ENCODE measurements at regions not wholly inside any gene's neighbourhood (a gene's known extent, or its start where the extent isn't known, plus 50 kb on each side); places are given as distances from the start of the nearest gene placed in this dataset.
A peak's percentile ranks its signal among the peaks of the same experiment; 100 is the strongest.

- peak in 2 of 5 donors; percentile 2 to 87 for DNase-seq
- FAIRE-seq, result no peak
- H3K27me3 ChIP-seq (ENCODE audit: control insufficient read depth, insufficient read depth, low read length), result no peaks in the 10 kb centered on the region
- H3K9me3 ChIP-seq (ENCODE audit: control insufficient read depth in 2 of 3, insufficient read depth in 1 of 3, low read length in 3 of 3), result no peaks in the 10 kb centered on the region
- no peaks in the 10 kb centered on the region for H3K36me3 ChIP-seq (ENCODE audit: control insufficient read depth in 2 of 3, insufficient read depth in 3 of 3, low read length in 3 of 3)
- no peak overlapping the region for H3K27ac ChIP-seq (ENCODE audit: low read depth in 2 of 2, low read length in 2 of 2)
- H3K4me1 ChIP-seq (ENCODE audit: control insufficient read depth in 2 of 3, insufficient read depth in 2 of 3, low read depth in 1 of 3, low read length in 3 of 3), result no peaks in the 10 kb centered on the region
- no peak for TF ChIP-seq CTCF (IDR thresholded peaks at IDR 0.05; ENCODE audit: borderline replicate concordance, extremely low read depth, insufficient read depth)
- intact Hi-C loops (cut with DNase I), result no loop called here
- H3K9ac ChIP-seq (ENCODE audit: low read length in 3 of 3), result no peak overlapping the region
- H3K4me3 ChIP-seq (ENCODE audit: low read length in 3 of 3), result no peak overlapping the region
Measured at GRCh38 chr13:82654861-82655855, 1227.1 kb downstream of the SLITRK1 start.

- no peak for DNase-seq
- intact Hi-C loops (cut with DNase I), result no loop called here
Measured at GRCh38 chr13:82654143-82654542, 1228.1 kb downstream of the SLITRK1 start.

GRCh38 chr13:82647540-82647939 is 1234.7 kb downstream of the SLITRK1 start:
- H3K27me3 ChIP-seq (ENCODE audit: control insufficient read depth, insufficient read depth, low read length), result no peaks in the 10 kb centered on the region
- no peak overlapping the region for H3K27ac ChIP-seq (ENCODE audit: low read depth in 2 of 2, low read length in 2 of 2)
- no peak overlapping the region for H3K9ac ChIP-seq (ENCODE audit: low read length in 3 of 3)
- DNase-seq, result no peak
- H3K4me1 ChIP-seq (ENCODE audit: control insufficient read depth in 2 of 3, insufficient read depth in 2 of 3, low read depth in 1 of 3, low read length in 3 of 3), result no peaks in the 10 kb centered on the region
- no peaks in the 10 kb centered on the region for H3K9me3 ChIP-seq (ENCODE audit: control insufficient read depth in 2 of 3, insufficient read depth in 1 of 3, low read length in 3 of 3)
- TF ChIP-seq CTCF (IDR thresholded peaks at IDR 0.05; ENCODE audit: borderline replicate concordance, extremely low read depth, insufficient read depth), result no peak
- intact Hi-C loops (cut with DNase I), result no loop called here
- H3K4me3 ChIP-seq (ENCODE audit: low read length in 3 of 3), result no peak overlapping the region
- no peaks in the 10 kb centered on the region for H3K36me3 ChIP-seq (ENCODE audit: control insufficient read depth in 2 of 3, insufficient read depth in 3 of 3, low read length in 3 of 3)
- FAIRE-seq, result no peak

More at GRCh38 chr13:82654143-82654542, 1228.1 kb downstream of the SLITRK1 start:
- Histone ChIP-seq H3K9me3 (ENCODE audit: control insufficient read depth in 2 of 3, insufficient read depth in 1 of 3, low read length in 3 of 3) (no peaks in the 10 kb centered on the region), H3K4me1 (ENCODE audit: control insufficient read depth in 2 of 3, insufficient read depth in 2 of 3, low read depth in 1 of 3, low read length in 3 of 3) (no peaks in the 10 kb centered on the region), H3K27me3 (ENCODE audit: control insufficient read depth, insufficient read depth, low read length) (no peaks in the 10 kb centered on the region), H3K4me3 (ENCODE audit: low read length in 3 of 3) (no peak overlapping the region), H3K27ac (ENCODE audit: low read depth in 2 of 2, low read length in 2 of 2) (no peak overlapping the region), H3K9ac (ENCODE audit: low read length in 3 of 3) (no peak overlapping the region), H3K36me3 (ENCODE audit: control insufficient read depth in 2 of 3, insufficient read depth in 3 of 3, low read length in 3 of 3) (no peaks in the 10 kb centered on the region)
- FAIRE-seq, result no peak
- TF ChIP-seq CTCF (IDR thresholded peaks at IDR 0.05; ENCODE audit: borderline replicate concordance, extremely low read depth, insufficient read depth), result no peak
